GM21381 (cell line): ENCODE measurements at regions not wholly inside any gene's neighbourhood (a gene's known extent, or its start where the extent isn't known, plus 50 kb on each side); places are given as distances from the start of the nearest gene placed in this dataset.

Source experiments
- ATAC-seq: cut with Tn5 transposase; IDR thresholded peaks from one replicate; pipeline ENCODE4 v1.9.1; 2021; ENCODE audit warnings: mild to moderate bottlenecking, moderate library complexity; ENCODE audit not compliant: unreplicated experiment

- no peak for ATAC-seq
Observed at GRCh38 chr4:181581983-181582382, 661.2 kb upstream of the TENM3 start.

- no peak for ATAC-seq
Observed at GRCh38 chr4:181582595-181582994, 660.6 kb upstream of the TENM3 start.

- ATAC-seq: no peak
Observed at GRCh38 chr4:181588733-181589302, 654.4 kb upstream of the TENM3 start.

GRCh38 chr4:181592221-181592745 lies 650.9 kb upstream of the TENM3 start:
- ATAC-seq: no peak

- ATAC-seq: no peak
Observed at GRCh38 chr4:181593703-181594102, 649.5 kb upstream of the TENM3 start.

GRCh38 chr4:181594188-181594587 lies 649.0 kb upstream of the TENM3 start:
- ATAC-seq: no peak

- no peak for ATAC-seq
Observed at GRCh38 chr4:181595716-181596115, 647.5 kb upstream of the TENM3 start.

GRCh38 chr4:181597766-181598165 lies 645.4 kb upstream of the TENM3 start:
- no peak for ATAC-seq

- ATAC-seq: no peak
Observed at GRCh38 chr4:181599134-181599533, 644.1 kb upstream of the TENM3 start.

GRCh38 chr4:181601103-181601502 lies 642.1 kb upstream of the TENM3 start:
- ATAC-seq: no peak

GRCh38 chr4:181604546-181604945 lies 638.7 kb upstream of the TENM3 start:
- ATAC-seq: no peak

GRCh38 chr4:181606300-181606699 lies 636.9 kb upstream of the TENM3 start:
- no peak for ATAC-seq

GRCh38 chr4:181608181-181608580 lies 635.0 kb upstream of the TENM3 start:
- no peak for ATAC-seq

- no peak for ATAC-seq
Observed at GRCh38 chr4:181611033-181611711, 632.0 kb upstream of the TENM3 start.

GRCh38 chr4:181611946-181612600 lies 631.1 kb upstream of the TENM3 start:
- no peak for ATAC-seq

- ATAC-seq: no peak
Observed at GRCh38 chr4:181613200-181613599, 630.0 kb upstream of the TENM3 start.

- ATAC-seq: no peak
Observed at GRCh38 chr4:181618038-181618618, 625.1 kb upstream of the TENM3 start.

GRCh38 chr4:181618896-181619295 lies 624.3 kb upstream of the TENM3 start:
- no peak for ATAC-seq

GRCh38 chr4:181619651-181620050 lies 623.6 kb upstream of the TENM3 start:
- ATAC-seq: no peak

GRCh38 chr4:181637186-181638105 lies 605.8 kb upstream of the TENM3 start:
- ATAC-seq: no peak

- no peak for ATAC-seq
Observed at GRCh38 chr4:181643466-181643865, 599.7 kb upstream of the TENM3 start.
